Stimulated activated CD4-positive, alpha-beta T cell treated with anti-CD3 and anti-CD28 coated beads, Interleukin-15, amount 100 ng/mL, for 48 hours (primary cell): ENCODE measurements at regions not wholly inside any gene's neighbourhood (a gene's known extent, or its start where the extent isn't known, plus 50 kb on each side); places are given as distances from the start of the nearest gene placed in this dataset.

Source experiments
- DNase-seq, 2 donors: peaks; one replicate each; pipeline ENCODE4 v3.0.0-alpha.2; 2020; ENCODE audit warnings: low read depth in 2 of 2

DNA sequence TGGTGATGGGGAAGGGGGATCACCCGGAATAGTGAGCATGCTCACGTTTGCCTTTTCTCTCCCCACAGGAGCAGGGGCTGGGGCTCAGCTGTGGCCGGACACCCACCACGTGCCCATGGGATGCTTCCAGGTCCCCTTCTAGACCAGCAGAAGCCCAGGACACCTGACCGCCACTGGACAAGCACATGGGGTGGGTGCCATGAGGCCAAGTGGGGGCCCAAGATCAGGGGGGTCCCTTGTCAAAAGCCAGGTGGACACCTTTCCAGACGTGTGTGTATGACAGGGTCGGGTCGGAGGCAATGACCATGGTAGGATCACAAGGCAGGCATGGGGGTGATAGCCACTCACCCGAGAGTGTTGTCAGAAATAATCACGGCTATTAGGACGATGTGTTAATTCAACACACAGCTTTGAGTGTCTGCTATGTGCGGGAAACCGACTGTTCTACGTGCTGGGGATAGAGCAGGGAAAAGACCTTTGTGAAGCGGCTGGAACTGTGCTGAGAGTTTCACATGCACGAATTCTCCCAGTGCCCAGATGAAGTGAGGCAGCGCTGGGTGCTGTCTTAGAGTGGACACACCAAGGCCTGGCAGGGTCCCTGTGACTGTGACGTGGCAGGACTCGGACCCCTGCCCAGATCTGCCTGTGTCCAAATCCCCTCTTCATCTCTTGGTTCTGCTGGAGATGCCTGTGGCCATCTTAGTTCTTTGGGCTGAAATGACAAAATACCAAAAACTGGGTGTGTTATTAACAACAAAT is 244.7 kb downstream of the NDUFA10 start:
- DNase-seq, result no peak

DNA sequence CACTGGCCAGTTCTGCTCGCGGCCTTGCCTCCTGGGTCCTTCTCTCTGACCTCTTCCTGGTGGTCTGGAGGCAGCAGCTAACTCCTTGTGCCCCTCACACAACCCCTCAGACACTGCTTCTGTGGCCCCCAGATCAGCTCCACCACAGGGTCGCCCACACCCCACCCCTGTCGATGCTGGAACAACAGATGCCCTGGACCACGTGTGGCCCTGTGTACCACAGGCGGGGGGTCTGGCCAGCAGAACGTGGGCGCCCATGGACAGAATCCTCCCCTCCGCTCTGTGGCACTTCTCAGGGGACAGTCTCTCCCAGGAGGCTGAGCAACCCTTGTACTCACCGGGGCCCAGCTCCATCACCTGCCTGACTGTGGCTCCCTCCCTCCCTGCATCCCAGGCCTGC is 245.6 kb downstream of the NDUFA10 start:
- no peak for DNase-seq

DNA sequence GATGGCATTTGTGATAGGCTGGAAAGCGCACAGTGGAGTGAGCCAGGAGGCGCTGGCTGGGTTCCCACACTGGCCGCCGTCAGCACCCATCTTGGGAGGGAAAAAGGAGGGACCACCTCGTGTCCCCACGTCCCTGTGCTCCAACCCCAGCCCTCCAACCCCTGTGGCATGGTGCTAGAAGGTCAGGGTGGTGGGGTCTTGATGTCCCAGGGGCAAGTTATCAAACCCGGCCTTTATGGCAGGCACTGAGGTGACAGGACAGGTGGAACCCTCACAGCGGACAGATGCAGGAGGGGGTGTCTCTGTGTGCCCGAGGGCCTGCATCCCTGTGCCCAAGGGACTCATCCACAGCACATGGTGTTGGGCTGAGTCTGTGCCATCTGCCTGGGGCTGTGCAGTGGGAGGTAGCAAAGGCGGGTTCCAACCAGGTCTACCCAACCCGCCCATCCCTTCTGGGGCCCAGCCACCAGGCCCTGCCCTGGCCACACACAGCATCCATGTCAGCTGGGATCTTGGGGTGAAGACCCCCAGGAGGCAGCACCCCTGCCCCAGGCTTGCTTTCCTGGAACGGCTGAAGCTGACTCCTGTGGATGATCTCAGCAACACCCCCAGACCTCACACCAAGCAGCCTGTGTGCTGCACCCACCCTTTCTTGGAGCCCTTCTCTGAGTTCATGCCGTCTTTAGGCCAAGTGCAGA is 246.1 kb downstream of the NDUFA10 start:
- no peak for DNase-seq

DNA sequence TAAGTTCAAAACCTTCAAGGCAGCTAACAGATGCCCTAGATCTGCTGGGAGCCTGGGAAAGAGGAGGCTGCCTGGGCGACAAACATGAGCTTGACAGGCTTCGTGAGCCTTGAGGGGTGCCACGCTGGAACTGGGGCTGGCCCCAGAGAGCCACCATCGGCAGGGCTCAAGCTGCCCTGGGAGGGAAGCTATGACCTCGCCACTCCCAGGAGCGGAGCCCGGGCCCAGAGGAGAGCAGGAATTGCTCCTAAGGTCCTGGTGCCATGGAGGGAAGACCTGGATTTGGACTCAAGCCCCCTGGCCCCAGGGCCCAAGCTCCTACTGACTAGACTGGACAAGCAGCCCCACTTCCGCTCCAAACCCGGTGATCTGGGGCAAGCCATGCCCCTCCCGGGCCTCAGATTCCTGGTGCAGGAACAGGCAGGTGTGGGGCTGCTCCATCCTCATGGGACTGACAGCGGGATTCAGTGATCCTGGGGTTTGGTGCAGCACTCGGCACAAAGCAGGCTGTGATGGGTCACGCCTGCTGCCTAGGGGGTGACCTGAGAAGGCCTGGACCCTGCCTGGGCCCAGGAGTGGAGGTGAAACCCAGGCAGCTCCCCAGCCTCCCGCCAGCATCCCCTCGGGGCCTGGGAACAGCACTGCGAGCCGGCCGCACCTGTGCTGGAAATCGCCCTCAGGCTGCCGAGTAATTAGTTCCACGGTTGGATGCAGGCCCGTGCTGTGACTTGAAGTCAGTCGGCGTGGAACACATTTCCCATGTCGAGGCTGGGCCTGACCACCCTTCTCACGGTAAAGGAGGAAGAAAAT is 246.9 kb downstream of the NDUFA10 start:
- DNase-seq, result no peak

DNA sequence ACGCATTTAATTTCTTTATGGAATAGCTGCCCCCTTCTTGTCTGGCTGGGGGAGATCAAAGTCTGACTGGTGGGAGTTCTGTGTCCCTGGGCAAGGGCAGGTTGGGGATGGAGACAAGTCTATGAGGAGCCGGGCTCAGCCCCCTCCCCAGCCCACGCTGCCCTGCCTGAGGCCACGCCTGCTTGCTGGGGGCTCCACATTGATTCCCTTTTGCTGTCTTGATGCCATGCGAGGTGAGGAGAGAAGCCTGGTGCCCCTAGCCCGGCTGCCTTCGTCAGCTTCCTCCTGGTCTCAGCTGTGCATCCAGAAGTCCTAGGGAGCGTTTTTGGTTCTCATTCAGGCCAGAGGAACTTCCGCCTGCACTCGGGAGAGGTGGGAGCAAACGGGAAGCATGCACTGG is 247.9 kb downstream of the NDUFA10 start:
- no peak for DNase-seq

DNA sequence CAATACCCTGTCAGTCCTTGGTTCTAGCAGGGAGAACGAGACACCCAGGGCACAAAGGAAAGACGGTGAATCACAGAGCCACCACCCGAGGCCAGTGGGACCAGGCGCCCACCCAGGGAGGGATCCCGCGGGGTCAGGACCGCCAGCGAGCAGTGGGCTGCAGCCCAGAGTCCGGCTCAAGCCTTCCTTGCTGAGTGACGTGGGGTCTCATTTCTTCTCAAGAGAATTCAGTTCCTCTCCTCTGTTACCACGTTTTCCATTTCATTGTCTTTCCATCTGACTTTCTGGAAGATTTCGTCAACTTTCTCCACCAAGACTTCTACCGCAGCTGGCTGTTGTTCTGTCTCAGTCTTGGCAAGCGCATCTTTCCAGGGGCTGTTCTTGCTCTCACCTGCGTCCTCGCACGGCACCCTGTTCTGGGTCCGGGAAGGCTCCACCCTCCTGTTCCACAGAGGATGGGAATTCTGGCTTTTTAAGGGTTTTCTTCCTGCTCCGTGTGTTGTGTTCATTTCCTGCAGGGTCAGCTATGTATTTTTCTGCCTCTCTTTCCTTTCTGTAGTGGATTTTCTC is 248.6 kb downstream of the NDUFA10 start:
- no peak for DNase-seq

DNA sequence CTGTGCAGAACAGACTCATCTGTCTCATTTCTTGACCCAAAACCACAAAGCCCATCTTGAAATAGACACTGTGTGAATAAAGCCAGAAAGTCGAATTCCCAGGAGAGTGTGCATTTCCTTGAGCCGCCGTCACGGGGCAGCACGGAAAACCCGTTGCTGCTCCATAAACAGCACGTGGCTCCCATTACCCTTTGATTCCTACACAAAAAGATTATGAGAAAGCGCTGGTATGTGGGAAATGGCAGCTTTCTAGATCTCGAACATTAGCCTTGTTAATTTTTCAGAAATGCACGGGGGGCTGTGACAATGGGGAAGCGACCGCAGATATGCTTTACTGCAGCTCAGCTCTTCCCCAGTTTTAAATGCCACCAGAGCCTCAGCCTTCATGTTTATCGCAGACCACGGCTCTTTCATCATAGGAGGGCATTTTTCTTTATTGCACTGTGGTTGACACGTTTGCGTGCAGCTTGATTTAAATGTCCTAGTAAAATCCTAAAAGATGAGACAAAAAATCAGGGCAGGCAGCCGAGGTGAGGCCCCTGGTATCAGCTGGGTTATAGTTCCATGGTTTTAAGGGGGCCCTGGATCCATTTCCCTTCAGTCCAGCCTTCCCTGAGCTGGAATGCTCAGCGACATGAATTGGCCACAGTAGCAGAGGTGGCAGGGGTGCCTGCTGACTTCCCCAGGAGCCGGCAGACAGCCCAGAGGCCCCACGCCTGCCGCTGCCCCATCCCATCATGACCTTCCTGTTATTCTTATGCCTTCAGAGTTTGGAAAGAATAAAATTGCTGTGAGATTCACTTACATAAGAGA is 249.3 kb downstream of the NDUFA10 start:
- DNase-seq, result no peak

DNA sequence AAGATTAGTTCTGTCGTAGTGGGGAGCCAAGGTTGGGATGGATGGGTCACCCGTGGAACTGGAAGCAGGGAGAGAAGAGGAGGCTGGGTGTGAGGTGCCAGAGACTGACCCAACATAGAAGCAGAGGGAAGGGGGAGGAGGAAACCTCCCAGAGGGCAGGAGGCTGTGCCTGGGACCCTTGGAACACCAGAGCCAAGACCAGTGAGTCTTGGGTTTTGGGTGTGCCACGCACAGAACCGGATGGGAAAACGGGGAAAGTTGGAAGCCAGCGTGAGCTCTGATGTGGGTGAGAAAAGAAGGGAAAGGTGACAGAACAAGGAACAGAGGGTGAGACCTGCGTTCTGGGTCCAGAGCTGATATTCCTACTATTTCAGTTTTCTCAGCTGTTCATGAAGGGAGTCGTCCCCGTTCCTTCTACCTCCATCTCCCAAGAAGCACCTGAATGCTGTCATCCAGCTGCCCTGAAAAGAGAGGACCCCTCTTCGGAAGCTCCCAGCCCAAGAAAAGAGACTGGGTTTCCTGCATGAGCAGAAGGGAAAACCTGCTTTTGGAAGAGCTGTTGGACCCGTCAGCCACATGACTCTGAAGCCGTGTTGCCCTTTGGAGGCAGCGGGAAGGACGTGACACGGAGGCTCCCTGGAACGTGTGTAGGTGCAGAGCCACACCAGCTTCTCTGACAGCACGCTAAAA is 250.1 kb downstream of the NDUFA10 start:
- DNase-seq, result no peak

DNA sequence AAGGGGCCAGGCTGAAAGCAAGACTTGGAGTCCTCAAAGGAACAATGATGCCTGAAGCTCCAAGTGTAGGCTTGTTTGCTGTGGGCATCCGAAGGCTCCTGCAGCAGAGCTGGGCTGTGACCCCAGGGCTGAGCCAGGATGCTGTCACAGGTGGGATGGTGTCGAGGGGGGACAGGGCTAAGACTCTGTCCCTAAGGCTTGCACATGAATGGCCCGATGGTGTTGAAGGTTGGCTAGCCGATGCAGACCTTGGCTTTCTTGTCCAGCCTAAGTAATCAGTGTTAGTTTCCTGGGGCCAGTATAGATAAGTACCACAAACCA is 251.0 kb downstream of the NDUFA10 start:
- no peak for DNase-seq

DNA sequence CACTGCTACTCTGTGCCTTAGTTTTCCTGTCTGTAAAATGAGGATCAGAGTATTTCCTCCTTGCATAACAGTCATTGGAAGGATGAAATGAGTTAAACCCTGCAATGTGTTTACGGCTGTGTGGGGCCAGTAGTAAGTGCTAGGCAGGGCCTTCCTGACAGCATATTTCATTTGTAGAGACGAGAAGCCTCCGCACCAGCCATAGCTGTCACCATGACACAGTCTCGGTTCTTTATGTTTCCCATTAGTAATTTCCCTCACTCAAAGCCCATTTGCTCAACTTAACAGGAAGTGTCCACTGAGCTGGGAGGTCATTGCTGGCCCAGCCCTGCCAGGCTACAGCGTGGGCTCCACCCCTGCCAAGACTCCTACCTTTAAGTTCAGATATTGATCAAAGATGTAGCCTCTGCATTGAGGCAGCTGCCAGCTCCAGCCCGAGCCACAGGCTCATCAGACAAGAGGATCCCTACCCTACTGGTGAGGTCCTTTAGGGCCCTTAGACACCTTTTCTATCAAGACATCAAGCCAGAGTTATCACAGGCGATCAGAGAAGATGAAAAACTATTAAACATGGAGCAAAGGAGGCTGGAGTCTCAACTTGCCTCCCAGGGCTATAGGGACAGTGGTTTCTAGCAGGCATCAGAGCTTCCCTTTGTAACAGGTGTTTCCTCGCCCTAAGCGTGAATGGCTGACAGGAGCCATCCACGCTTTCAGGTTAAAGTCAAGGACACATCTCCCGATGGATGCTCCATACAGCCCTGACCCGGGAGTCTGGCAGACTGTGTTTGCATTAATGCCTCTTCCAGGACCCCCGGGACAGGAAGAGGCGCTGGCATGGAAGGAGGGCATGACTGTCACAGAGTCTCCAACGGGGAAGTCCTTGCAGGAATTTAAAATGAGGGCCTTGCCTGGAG is 251.7 kb downstream of the NDUFA10 start:
- DNase-seq, result no peak

DNA sequence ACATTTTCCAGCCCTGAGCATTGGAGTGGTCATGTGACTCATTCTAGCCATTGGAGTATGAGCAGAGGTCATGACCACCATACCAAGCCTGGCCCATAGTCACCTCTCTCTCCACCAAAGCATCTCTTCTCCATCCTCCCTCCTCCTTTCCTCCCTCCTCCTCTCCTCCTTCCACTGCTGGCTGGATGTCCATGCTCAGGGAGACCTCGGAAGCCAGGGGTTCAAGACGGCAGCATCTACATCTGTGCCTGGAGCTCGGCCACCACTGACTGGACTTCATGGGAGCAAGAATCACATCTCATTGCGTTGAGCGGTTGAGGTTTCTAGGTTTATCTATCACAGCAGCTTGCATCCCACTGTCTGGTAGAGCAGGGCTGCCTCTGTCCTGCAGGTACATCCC is 252.4 kb downstream of the NDUFA10 start:
- no peak for DNase-seq

DNA sequence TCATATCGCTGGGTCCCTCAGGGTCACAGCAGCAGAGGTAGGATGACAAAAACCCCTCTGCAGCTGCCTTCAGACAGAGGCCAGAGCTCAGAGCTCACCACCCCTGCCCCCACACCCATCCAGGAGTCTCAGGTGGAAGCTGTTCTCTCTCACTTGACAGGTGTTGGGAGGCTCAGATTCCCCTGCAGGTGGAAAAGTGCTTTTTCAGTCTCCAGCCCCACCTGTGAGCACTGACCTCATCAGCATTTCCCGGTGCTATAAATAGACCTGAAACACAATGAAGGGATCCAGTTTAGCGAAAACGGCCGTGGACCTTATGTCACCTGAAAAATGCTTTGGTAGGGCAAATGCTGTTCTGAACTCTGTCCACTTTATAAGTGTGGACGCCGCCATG is 254.9 kb downstream of the NDUFA10 start:
- no peak for DNase-seq

DNA sequence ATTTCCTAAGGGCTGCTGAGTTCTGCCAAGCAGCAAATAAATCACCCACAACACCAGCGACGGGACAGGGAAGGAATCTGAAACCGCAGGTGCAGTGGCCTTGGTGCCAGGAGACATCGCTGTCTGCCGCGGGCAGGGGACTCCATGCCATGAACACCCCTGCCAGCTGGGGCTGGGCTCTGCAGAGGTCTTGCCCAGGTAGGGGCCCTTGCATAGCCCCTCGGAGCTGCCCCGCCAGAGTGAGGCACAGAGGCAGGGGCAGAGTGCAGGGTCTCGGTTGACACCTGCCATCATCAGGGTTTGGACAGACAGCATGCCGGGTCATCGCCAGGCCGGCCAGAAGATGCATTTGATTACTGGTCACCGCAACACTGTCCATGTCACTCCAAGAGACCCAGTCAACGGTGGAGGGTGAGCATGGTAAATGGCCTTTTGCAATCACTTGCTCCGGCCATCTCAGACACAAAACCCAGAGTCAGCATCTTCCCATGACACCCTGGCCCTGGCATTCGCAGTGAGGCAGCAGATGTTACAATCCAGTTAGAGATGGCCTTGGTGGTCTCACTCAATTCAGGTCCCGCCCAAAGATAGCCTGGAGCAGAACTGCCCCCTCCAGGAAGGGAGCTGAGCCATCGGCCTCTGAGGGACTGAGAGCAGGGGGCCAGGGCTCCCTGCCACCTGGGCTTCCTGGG is 255.4 kb downstream of the NDUFA10 start:
- no peak for DNase-seq

DNA sequence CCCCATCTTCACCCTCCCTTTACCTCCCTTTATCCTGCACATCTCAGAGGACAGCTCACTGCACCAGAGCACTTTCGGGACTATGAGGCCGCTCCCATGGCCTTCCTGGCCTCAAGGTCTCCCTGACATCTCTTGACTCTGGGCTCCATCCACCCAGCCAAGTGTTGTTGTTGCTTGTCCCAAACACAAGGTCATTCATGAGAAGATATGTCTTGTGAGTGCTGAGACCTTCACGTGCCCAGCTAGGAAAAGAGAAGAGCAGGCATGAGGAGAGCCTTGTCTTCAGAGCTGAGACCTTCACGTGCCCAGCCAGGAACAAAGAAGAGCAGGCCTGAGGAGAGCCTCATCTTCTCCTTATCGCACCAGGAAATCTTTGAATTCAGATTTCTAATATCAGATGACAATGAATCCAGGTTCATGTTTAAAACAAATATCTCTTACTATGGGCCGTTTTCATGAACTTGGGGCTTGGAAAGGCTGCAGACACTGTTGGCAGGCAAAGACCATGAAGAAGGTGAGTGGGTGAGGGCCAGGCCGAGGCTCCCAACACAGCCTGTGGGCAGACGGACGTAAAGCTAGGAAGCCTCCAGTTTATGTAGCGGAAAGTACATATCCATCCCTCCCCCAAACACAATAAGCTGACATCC is 256.1 kb downstream of the NDUFA10 start:
- no peak for DNase-seq

DNA sequence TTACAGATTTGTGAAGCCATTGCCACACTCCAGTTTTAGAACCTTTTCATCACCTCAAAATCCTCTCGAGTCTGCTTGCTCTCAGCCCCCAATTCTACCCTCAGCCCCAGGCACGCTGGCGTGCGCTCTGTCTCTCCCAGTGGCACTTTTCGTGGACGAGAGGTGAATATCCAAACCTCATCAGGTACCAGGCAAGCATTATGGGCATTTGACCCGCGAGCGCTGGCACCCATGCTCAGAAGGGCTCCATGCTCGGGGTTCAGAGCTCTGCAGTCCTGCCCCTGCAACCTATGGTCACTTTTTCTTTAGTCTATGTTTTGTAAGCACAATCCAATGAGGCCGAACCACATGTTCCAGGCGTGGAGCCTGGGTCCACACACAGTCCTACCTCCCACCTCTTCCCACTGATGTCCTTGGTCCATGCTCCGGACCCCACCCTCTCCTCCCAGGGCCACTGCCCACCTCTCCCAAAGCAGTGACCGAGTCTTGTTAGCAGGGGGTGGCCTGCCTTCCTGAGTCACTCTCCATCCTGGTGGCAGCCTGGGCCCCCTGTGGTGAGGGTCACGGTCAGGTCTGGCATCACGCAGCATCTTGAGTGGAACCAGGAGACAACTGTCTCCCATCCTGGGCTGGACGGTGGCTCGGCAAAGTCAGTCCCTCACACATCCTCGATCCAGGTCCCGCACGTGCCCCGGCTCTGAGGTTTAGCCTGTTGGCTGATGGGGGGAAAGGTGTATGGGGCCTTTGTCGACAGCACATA is 256.9 kb downstream of the NDUFA10 start:
- DNase-seq, result no peak

DNA sequence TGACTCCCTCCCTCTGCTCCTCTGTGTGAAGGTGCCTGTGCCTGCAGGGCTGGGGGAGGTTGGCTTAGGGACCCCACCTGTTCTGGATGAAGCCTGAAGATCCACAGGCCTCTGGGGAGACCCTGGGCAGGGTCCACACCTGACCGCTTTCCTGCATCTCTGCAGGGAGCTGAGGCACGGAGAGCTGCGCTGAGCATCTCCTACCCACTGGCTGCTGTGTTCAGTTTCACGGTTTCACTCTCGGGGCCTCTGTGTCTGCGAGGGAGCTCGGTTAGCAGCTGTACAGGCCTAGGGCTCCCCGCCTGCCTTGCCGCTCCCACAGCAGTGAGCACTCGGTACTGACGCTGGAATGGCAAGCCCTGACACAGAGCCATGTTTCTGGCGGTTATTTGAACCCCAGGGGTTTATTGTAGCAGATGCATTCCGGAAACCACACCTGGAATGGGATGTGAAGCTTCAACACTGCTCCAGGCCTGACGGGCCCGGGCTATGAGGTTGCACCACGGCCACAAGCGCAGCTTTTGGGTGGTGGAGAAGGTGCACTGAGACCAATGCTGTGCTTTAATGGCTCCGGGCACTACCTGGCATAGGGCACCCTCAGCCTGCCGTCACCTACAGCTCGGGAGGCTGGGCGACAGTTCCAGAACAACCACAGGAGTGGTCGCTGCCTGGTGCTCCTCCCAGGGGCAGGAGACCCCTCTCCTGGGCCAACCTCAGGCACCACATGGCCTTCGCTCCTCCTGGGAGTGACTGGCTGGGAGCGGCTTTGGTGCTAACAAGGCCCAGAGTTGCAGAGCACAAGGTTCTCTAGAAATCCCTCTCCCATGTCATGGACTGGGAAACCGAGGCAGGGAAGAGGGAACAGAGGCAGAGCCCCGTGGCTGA is 257.9 kb downstream of the NDUFA10 start:
- no peak for DNase-seq

DNA sequence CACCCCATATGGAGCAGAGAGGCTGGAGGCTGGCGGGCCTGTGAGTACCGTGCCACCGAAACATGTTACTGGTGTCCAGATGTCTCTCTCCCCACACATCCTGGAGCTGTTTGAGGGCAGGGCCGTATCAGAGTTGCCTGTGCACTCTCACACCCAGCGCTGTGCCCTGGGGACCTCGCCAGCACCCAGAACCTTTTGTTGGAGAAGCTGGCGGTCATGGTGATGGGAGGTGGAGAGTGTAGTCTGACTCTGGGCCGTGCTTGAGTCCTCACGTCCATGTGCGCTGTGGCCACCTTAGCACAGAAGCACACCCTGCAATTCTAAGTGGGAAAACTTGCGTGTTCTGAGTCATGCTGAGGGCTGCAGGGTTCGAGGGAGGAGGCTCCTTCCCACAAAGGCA is 259.2 kb downstream of the NDUFA10 start:
- no peak for DNase-seq
